Glomerular visceral epithelial cell (primary cell): ENCODE measurements at regions not wholly inside any gene's neighbourhood (a gene's known extent, or its start where the extent isn't known, plus 50 kb on each side); places are given as distances from the start of the nearest gene placed in this dataset.
"Not testable (repeated sequence)": the region's sequence is repeated elsewhere in the genome, so short reads cannot be mapped to it uniquely, and the experiment has no call there.

Experiments
- DNase-seq: peaks from one replicate; pipeline ENCODE4 v3.0.0-alpha.2; 2016; ENCODE audit errors: extremely low spot score

DNA sequence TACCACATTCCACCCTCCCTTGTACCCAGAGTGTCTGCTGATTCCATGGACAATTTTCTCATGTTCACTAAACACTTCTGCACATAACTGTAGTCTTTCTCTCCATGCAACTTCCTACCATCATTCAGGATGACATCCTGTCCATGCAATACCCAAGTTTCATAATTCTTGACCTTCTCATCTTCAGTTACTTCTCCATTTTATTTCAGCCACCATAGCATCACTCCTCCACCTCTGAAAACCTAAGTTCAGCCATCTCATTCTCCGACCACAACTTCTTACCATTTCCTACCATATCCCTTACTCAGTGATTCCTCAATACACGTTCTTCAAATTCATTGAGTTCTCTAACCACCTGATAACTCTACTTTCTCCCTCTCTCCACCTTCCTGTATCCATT, 216.5 kb upstream of the TENT5A start:
- no peak for DNase-seq

DNA sequence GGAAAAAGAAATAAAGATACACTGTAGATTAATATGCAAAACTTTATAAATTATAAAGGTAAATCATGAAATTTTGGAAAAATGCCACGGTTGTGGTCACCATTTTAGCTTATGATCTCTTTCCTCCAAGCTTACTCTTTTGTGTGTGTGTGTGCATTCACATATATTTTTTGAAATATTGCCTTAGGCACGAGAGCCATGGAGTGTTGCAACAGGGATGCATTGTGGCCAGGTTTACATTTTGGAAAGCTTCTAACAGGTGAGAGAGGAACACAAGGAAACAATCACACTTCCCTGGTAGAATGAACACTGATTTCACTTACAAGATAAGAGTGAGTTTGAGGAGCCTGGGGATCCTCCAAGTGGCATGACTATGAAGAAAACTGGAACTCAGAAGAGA, 214.5 kb upstream of the TENT5A start:
- no peak for DNase-seq

DNA sequence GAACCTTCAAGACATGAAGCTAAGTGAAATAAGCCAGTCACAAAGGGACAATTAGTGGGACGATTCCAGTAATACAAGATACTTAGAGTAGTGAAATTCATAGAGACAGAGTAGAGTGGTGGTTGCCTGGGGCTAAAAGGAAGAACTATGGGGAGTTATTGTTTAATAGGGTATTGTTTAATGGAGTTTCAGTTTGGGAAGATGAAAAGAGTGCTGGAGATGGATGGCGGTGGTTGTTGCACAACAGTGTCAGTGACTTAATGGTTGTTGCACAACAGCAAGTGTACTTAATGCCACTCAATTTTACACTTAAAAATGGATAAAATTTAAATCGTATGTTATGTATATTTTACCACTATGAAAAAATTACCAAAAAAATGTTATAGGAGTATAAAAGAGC, 209.7 kb upstream of the TENT5A start:
- DNase-seq: no peak

DNA sequence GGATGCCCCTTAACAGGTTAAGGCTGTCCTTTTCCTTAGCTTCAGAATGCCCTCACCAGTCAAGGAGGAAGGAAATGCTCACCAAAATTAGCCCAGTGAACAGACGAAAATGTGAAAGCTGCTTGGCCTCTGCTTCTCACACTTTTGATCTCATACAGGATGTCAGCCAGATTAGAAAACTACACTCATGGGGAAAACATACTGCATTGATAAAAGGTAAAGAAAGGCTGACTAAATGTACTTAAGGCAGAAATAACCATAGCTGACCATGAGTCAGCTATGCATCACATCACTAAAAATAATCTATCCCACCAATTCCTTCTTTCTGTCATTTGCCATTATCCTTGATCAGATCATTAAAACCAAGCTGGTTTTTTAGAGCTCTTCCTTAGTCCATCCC, 198.4 kb upstream of the TENT5A start:
- DNase-seq: peak; percentile 25

DNA sequence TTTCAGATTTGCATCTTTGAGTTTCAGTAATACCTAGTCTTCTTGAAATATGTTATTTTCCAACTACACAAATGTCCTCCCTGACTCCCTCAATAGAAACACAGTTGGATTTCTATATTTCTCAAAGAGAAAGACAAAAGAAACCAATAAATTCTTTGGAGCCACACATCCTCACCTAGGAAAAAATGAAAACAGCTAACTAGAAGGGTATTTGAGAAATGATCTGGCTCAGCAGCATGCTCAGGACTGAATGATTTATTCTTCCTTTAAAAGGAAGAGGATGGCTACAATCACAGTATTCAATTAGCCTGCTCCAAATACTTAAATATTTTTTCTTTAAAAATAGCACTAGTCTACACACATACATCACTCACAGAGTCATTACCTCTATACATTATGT, 196.4 kb upstream of the TENT5A start:
- DNase-seq: no peak

DNA sequence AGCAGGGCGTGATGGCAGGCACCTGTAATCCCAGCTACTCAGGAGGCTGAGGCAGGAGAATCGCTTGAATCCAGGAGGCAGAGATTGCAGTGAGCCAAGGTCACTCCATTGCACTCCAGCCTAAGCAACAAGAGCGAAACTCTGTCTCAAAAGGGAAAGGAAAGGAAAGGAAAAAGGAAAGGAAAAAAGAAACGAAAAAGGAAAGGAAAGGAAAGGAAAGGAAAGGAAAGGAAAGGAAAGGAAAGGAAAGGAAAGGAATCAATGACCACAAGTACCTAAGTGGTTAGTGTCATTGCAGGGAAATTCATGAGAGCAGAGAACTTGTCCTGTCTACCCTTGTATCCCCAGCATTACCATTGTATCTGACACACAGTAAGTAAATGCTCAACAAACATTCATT, 195.7 kb upstream of the TENT5A start:
- not testable (repeated sequence) for DNase-seq

DNA sequence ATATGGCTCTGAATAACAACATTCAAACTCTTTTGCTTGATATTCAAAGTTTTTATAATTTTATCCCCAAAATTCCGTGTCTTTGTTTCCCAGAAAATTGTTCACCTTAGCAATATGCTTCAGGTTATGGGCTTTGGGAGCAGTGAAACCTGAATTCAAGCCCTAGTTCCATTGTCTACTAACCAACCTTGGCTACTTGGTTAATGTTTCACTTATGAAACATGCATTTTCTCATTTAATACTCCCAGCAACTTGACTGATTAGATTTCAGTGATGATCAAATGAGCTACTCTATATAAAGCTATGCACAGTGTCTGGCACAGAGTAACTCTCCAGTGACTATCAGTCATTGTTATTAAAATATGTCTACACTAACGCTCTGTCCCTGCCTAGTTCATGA, 192.2 kb upstream of the TENT5A start:
- no peak for DNase-seq

DNA sequence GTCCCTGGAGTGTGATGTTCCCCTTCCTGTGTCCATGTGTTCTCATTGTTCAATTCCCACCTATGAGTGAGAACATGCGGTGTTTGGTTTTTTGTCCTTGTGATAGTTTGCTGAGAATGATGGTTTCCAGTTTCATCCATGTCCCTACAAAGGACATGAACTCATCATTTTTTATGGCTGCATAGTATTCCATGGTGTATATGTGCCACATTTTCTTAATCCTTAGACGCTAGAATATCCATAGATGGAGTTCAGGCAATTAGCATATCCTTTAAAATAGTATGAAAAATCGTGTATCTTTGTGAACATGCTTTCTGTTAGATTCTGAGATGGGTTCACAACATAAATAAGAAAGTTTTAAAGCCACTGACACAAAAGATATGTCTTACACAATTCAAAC, 190.4 kb upstream of the TENT5A start:
- not testable (repeated sequence) for DNase-seq

DNA sequence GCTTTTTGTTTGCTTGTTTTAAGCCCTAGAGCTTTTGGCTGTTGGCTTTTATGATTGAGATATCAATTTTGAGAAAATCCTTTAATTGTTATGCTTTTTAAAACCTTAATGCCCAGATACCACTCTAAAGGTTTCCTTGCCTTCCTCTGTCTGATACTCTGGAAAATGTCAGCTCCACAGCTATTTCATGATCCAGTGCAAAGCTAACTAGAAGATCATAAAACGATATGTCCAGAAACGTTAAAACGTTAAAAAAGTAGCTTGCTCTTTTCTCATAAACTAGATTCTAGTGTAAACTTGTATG, 189.5 kb upstream of the TENT5A start:
- no peak for DNase-seq

DNA sequence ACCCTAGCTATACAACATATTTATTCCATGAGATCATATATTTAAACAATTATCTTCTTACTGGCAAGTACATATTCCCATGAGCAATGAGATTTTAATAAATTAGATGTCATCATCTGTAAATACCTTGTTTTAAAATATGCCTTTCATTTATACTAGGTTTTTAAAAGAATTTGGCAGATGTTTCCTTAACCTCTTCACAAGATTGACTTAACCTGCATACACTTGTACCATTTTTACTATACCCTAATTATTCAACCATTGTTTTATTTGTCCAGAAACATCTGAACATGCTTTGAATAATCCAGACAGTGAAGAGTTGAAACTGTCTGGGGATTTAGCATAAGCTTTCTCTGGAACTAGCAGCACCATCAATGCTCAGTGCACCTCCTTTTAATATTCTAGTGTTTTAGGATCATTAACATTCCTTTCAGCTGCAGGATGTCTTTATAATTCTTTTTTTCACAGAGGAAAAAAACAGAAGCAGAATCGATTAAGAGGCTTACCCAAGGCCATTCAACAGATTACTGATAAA, 188.0 kb upstream of the TENT5A start:
- no peak for DNase-seq

DNA sequence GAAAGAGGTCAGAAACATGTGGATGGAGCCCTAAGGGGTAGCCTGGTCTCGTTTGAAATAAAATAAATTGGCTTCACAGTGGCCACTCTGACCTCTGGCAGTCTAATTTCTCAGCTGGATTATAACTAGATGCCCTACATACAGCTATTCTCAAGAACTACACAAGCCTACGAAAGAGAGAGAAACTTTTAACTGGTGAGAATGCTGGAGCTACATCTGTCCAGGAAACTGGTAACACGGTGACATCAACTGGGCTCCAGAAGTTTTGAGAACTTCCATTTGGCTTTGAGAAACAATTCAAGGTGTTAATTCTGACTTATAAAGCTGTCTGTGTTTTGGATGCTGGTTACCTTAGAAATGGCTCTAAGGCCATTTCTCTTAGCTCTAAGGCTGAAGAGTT, 187.3 kb upstream of the TENT5A start:
- no peak for DNase-seq

DNA sequence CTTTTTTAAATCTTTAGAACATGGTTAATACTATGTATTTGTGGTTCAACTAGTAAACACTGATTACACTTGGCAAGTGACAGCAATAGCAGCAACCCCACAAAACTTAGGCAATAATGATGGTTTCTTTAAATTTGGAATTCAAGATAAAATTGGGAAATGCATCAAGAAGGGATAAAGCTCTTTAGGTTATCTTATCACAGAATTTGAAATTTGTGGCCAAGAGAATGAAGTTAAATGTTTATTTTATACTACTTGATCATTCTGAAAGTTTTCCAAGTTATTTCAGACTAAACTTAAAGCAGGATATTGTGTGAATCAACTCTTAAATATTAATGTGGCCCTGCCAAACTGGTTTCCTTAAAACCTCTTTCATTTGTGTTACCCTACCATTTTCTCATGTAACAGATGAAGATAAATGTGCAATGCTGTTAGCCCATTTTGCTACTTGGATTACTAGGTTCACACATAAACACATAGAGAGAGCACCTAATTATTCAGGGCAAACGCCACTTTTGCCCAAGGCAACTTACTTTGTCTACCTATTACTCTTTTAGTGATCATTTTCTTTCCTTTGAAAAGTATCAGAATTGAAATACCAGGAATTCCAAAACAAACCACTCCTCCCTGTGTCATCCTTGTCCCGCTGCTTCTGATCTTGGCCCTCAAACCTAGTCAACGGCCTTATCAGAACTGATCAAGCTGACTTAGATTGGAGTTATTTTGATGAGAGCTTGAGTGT, 186.7 kb upstream of the TENT5A start:
- no peak for DNase-seq

DNA sequence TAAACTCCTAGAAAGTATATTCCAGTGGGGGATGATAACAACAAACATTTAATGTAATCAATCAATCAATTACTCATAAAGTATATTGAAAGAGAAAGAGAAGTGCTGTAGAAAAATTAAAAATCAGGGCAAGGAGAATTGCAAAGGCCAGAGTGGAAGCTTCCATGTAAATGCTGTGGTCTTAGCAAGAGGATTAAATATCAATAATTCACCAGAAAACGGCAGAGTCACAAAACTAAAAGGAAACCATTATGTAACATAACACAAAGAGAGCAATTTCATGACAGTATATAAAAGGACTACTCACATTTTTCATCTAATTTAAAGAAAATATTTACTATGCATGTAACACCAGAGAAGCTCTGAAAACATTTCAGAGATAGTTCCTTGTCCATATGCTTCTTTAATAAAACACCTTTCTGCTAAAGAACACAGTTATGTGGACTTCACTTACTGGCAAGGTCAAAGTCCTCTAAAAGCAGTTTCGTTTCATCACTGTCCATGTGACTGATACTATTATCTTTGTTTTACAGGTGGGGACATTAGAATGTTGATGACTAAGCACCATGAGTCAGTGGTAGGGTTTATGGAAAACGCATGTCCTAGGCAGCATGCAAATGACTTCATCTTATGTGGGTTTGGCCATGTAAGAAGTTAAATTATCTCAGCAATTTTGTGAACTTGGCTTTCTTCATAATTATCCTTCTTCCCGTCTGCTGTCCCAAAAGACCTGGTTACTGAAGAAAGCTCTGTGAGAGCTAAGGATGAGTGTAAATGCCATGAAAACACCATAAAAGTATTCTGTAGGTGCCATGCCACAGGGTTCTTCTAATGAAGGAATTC, 185.8 kb upstream of the TENT5A start:
- peak; percentile 90 for DNase-seq

DNA sequence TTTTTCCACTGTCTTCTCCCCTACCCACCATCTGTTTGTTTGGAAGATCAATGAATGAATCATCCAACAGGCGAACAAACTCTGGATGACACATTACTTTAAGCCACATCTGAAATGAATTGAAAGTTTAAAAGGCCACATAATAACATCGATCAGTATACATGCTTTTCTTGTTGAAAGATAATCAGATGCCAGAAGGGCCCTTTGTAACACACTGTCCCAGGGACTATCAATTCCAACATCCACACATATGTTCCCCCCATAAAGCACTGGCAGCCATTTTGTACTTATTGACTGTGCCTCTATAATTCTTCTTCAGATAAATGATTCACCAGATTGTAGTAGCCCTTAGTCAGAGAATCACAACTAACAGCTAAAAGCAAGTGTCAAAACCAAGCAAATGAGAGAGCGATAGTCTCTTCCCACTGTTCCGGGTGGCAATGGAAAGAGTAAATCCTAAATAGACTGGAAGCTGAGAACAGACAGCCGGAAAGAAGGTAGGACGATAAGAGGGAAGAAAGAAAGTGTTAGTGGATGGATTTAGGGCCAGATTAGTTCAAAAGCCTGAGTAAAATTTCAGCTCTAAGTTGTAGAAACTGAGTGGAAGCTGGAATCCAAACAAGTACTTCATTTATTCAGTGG, 184.9 kb upstream of the TENT5A start:
- peak; percentile 15 for DNase-seq

DNA sequence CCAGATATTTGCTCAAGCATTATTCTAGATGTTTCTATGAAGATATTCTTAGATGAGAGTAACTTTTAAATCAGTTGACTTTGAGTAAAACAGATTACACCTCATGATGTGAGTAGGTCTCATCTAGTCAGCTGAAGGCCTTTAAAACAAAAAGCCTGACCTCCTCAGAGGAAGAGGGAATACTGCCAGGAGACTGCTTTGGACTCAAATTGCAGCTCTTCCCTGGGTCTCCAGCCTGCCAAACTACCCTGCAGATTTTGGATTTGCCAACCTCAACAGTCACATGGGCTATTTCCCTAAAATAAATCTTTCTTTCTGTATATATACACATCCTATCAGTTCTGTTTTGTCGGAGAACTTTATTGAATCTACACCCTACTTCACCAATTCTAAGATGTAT, 182.5 kb upstream of the TENT5A start:
- DNase-seq: no peak

DNA sequence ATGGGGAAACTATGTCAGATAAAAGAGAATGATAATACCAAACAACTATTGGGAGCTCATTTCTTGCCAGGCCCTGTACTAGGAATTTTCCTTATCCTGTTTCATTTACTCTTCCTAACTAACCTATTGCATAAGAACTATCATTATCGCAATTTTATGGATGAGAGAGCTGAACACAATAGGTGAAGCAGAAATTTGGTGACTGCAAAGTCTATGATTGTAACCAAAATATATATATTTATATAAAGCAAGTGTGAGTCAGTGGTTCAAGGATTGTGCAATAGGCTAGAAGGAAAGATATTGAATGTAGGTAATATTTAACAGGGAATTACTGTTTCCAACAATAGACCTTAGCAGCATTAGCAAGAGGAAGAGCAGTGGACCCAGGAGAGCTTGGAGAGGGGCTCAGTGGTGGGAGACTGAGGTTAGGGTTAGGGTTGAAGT, 181.1 kb upstream of the TENT5A start:
- peak; percentile 46 for DNase-seq

DNA sequence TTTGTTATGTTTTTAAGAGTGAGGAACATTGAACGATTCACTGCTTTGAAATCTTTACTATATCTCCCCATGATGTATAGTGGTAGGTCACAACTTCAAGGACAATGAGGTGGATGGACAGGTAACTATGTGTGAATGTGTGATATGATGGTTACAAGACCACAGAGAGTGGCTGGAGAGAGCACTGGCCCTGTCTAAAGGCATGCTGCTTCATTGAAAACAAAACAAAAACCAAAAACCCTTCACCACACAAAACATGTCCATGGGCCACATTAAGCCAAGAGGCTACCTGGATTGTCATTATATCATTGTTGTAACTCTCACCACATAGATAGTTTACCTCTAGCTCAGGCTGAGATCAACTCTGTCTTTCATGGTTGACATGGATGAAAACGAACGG, 180.6 kb upstream of the TENT5A start:
- no peak for DNase-seq

DNA sequence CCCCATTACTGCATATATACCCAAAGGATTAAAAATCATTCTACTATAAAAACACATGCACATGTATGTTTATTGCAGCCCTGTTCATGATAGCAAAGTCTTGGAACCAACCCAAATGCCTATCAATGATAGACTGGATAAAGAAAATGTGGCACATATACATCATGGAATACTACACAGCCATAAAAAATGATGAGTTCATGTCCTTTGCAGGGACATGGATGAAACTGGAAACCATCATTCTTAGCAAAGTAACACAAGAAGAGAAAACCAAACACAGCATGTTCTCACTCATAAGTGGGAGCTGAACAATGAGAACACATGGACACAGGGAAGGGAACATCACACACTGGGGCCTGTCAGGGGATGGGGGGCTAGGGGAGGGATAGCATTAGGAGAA, 180.0 kb upstream of the TENT5A start:
- DNase-seq: not testable (repeated sequence)

DNA sequence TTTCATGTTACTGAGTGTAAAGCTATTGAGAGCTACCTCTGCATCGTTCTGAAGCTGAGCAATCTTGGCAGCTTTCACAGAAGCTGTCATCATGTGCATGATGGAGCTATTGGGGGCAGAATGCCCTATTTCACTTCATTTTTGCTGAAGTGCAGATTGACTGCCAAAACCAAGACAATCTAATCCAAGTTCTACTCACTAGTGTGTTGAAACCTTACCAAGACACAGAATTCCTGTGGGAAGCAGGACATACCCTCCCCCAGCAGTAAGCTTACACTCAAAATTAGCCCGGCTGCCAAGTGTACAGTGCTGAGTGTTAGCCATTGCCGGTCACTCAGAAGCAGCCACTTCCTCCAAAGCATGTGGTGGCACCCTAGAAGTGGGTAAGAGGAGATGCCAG, 177.3 kb upstream of the TENT5A start:
- DNase-seq: peak; percentile 33

DNA sequence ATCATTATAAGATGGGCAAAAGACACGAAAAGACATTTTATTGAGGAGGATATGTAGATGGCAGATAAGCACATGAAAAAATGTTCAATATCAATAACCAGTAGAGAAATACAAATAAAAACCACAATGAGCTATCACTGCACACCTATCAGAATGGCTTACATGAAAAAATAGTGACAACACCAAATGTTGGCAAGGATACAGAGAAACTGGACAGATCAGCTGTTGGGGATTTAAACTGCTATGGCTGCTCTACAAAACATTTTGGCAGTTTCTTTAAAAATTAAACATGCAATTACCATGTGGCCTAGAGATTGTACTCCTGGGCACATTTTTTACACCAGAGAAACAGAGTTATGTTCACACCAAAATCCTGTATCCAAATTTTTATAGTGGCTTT, 172.7 kb upstream of the TENT5A start:
- no peak for DNase-seq

DNA sequence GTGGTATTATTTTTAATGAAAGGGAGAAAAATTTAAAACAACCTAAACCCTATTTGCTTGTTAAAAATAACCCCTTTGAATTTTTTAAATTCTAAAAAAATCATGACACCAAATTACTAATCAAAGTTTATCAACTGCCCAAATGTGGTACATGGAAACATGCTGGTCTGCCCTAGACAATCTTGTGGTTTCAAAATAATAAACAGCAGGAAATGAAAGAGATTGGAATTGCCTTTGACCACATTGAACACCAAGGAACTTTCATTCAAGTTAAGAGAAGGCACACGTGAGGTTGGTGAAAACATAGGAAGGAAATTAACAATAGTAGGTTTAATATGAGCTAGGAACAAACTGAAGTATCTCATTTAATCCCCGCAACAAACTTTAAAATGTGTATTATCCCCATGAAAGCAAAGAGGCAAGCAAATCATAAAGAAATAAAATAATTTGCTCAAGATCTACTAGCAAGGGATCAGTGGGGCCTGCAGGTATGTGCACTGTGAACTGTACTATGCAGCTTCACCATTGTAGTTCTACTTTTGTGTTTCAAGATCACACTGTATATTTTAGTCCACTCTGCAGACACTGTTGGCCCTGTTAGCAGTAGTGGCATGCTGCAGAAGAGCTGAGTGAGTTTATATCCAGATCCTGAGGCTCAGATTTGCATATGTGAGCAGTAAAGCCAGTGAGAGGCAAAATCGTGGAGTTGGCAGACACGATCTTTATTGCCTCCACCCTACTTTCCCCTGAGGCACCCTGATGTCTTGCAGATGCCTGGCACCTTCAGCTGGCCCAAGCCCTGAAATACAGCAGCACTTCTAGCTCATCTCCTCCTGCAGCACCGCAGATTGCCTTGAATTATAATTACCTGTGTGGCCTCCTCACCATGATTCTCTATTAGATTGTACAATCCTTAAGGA, 157.8 kb upstream of the TENT5A start:
- no peak for DNase-seq

DNA sequence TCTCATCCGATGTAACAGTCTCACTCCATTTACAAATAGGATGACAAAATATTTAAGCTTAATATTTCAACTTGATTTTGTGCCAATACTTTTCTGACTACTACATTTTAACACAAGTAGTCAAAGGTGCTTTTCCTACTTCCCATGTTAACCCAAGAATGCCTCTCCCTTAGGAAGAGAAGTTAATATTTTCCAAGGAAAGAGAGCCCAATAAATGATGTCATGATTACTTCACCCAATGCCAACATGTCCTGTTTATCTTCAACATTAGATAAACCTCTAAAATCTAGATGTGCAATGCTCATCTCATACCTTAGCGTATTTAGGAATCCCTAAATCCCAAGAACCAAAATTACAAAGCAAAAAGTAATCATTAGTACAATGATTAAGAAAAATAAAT, 156.7 kb upstream of the TENT5A start:
- DNase-seq: peak; percentile 27
